ENCODE measurements at regions not wholly inside any gene's neighbourhood (a gene's known extent, or its start where the extent isn't known, plus 50 kb on each side); places are given as distances from the start of the nearest gene placed in this dataset.

- no peak overlapping the region for H3K4me3 ChIP-seq (replicated peaks; ENCODE audit: low read depth, low read length)
- no peak for DNase-seq (ENCODE audit: low read depth)
- TF ChIP-seq, protein P1, sequence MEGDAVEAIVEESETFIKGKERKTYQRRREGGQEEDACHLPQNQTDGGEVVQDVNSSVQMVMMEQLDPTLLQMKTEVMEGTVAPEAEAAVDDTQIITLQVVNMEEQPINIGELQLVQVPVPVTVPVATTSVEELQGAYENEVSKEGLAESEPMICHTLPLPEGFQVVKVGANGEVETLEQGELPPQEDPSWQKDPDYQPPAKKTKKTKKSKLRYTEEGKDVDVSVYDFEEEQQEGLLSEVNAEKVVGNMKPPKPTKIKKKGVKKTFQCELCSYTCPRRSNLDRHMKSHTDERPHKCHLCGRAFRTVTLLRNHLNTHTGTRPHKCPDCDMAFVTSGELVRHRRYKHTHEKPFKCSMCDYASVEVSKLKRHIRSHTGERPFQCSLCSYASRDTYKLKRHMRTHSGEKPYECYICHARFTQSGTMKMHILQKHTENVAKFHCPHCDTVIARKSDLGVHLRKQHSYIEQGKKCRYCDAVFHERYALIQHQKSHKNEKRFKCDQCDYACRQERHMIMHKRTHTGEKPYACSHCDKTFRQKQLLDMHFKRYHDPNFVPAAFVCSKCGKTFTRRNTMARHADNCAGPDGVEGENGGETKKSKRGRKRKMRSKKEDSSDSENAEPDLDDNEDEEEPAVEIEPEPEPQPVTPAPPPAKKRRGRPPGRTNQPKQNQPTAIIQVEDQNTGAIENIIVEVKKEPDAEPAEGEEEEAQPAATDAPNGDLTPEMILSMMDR (IDR thresholded peaks at IDR 0.05; ENCODE audit: low read length, missing control alignments): peak; percentile 22
Measured at GRCh38 chr5:8473827-8474568, 605.0 kb downstream of the MTRR start.

DNA sequence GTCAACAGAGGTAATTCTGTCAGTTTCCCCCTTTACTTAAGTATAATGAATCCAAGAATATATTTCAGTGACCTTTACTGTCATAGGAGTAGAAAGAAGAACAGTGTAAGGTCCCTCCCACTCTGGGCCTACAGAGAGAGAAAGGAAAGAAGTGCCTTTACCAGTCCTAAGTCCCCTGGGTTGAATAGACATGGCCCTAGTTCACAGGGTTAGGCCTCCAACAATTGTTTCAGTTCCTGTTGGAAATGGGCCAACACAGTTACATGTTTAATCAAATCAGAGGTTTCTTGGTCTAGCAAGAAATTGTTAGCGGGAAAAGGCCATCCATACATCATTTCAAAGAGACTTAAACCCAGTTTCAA is 605.6 kb downstream of the MTRR start:
- H3K4me3 ChIP-seq (replicated peaks; ENCODE audit: low read depth, low read length): no peak overlapping the region
- TF ChIP-seq, protein P1 (IDR thresholded peaks at IDR 0.05; ENCODE audit: low read length, missing control alignments): no peak
- DNase-seq (ENCODE audit: low read depth): no peak

- peak; percentile 6 for DNase-seq (ENCODE audit: low read depth)
- TF ChIP-seq, protein P1 (IDR thresholded peaks at IDR 0.05; ENCODE audit: low read length, missing control alignments): no peak
- H3K4me3 ChIP-seq (replicated peaks; ENCODE audit: low read depth, low read length): no peak overlapping the region
Measured at GRCh38 chr5:8478326-8478725, 609.4 kb downstream of the MTRR start.

DNA sequence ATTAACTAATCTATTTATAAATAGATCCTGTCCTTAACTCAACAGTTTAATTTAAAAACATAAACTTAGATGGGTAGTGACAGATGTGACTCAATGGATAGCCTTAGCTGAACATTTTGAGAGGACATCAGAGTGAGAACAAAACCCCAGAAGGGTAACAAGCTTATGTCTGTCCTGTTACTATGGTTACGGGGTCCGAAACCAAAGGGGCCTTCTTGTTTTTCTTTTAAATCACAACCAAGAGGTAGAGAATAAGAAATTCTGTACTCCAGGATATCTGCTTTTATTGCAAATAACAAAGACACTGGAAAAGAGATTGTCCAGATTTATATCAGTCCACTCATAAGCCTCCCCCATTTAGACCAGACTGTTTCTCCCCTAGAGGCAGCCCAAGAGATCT is 612.1 kb downstream of the MTRR start:
- DNase-seq (ENCODE audit: low read depth): no peak
- TF ChIP-seq, protein P1 (IDR thresholded peaks at IDR 0.05; ENCODE audit: low read length, missing control alignments): no peak

GRCh38 chr5:8491254-8491653 is 622.3 kb downstream of the MTRR start:
- TF ChIP-seq, protein P1 (IDR thresholded peaks at IDR 0.05; ENCODE audit: low read length, missing control alignments): no peak
- DNase-seq (ENCODE audit: low read depth): peak; percentile 58
- H3K4me3 ChIP-seq (replicated peaks; ENCODE audit: low read depth, low read length): no peak overlapping the region

More for the DNA sequence above, 612.1 kb downstream of the MTRR start:
- H3K4me3 ChIP-seq (replicated peaks; ENCODE audit: low read depth, low read length): no peak overlapping the region

DNA sequence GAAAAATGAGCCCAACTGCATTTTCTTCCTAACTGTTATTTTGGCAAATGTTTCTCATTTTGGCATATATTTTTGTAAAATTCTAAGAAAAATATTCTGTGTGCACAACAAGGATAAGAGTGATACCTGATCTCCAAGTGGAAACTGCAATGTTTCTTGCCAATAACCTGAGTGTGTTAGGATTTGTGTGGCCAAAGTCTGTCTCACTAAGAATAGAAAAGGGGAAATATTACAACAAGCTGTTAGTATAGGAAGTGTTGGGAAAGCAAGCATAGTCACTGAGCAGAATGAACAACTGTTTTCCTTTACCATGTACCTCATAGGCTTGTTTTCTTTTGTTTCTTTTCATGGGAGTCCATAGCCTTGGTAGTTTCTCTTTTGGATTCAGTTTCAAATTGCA is 624.2 kb downstream of the MTRR start:
- peak; percentile 6 for DNase-seq (ENCODE audit: low read depth)
- H3K4me3 ChIP-seq (replicated peaks; ENCODE audit: low read depth, low read length): no peak overlapping the region
- TF ChIP-seq, protein P1 (IDR thresholded peaks at IDR 0.05; ENCODE audit: low read length, missing control alignments): no peak

DNA sequence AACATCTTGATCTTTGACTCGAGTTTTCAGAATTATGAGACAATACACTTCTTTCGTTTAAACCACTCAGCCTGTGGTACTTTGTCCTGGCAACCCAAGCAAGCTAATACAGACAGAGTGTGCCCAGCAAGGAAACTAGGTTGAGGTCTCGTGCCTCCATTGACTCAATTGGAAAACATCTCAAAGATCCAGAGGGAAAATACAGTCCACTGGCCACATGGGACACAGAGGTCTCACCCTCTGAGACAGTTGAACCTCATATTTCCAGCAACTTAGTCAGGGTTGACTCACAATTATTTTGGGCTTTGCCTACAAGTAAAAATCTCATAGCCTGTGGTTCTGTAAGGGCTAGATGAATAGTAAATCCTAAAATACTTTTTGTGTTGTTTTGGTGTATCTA is 631.5 kb downstream of the MTRR start:
- DNase-seq (ENCODE audit: low read depth): no peak
- no peak overlapping the region for H3K4me3 ChIP-seq (replicated peaks; ENCODE audit: low read depth, low read length)
- TF ChIP-seq, protein P1 (IDR thresholded peaks at IDR 0.05; ENCODE audit: low read length, missing control alignments): no peak

Measured in fibroblast of pulmonary artery (primary cell).